ENCODE measurements at regions not wholly inside any gene's neighbourhood (a gene's known extent, or its start where the extent isn't known, plus 50 kb on each side); places are given as distances from the start of the nearest gene placed in this dataset.

DNA sequence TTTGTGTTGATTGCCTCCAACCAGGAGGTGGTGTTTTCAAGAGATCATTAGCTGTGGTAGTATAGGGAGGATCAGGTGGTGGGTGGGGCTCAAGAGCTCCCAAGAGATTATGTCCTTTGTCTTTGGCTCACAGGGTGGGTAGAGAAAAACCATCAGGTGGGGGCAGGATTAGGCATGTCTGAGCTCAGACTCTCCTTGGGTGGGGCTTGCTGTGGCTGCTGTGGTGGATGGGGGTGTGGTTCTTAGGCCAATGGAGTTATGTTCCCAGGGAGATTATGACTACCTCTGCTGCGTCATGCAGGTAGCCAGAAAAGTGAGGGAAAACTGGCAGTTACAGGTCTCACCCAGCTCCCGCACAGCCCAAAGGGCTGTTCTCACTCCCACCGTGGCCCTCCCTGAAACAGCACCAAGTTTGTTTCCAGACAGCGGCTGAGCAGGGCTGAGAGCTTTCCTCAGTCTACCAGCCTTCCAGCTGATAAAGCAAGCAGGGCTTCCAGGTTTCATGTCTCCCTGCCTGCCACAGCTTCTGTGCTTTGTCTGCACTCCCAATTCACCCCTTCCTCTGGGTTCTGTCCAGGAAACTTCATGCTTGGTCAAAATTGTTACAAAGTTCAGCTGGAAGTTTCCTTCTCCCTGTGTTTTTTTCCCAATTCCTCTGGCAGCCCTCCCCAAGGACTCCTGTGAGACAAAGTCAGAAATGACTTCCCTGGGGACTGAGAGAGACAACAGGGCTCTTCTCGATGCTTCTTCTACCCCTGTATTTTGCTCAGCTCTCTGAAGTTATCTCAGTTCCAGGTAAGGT is 481.1 kb upstream of the MAN1A1 start:
- TF ChIP-seq CTCF (conservative IDR thresholded peaks at IDR 0.05) = no peak
- TF ChIP-seq ZFX (IDR thresholded peaks at IDR 0.05) = no peak

All from C4-2B (cell line).